ENCODE measurements at regions not wholly inside any gene's neighbourhood (a gene's known extent, or its start where the extent isn't known, plus 50 kb on each side); places are given as distances from the start of the nearest gene placed in this dataset.

GRCh38 chr6:8557014-8557748 is 121.8 kb upstream of the SLC35B3 start:
- POLR2A ChIA-PET = no interaction called here
- DNase-seq = no peak
- CTCF ChIA-PET = interaction anchor here (0.7 kb wide), 1 partner anchor 49 kb away, joined by 3 read pairs; no protein-coding TSS in a partner anchor

DNA sequence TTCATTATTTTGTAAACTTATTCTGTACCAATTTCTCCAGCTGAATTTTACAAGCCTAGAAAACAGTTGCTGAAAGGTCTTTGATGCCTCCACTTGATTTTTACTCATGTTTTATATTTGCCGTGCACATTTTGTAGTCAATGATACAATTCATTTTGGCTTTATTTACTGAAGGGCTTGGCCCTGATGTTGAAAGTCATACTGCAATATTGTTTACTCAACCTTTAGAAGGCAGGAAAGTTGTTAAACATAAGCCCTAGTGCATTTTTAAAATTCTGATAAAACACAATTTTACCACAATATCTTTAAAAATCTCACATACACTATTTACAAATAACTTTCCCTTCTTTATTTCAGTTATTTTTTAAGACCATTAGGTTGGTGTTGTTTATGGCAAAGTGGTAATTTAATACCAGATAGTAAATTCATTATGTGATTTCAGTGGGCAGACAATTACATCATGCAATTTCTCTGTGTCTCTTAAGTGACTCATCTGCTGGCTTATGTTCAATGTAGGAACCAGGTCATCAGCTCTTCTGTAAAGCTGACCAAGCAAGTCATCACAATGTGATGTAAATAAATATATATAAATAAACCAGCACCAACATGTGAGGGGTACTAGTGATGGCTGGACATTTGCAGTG is 121.1 kb upstream of the SLC35B3 start:
- POLR2A ChIA-PET = no interaction called here
- DNase-seq = no peak
- intact Hi-C loops (cut with micrococcal nuclease) = no loop called here
- Mint-ChIP-seq H3K4me1 (ENCODE audit: low read depth) (no peaks in the 10 kb centered on the region), H3K9me3 (no peaks in the 10 kb centered on the region), H3K27me3 (no peaks in the 10 kb centered on the region), H3K36me3 (no peaks in the 10 kb centered on the region), H3K4me3 (no peak overlapping the region), H3K27ac (no peak overlapping the region)
- CTCF ChIA-PET = no interaction called here

More at GRCh38 chr6:8557014-8557748, 121.8 kb upstream of the SLC35B3 start:
- intact Hi-C loops (cut with micrococcal nuclease) = no loop called here
- H3K27ac Mint-ChIP-seq = no peak overlapping the region
- no peak overlapping the region for H3K4me3 Mint-ChIP-seq
- no peaks in the 10 kb centered on the region for H3K27me3 Mint-ChIP-seq
- no peaks in the 10 kb centered on the region for H3K4me1 Mint-ChIP-seq (ENCODE audit: low read depth)
- H3K9me3 Mint-ChIP-seq = no peaks in the 10 kb centered on the region
- no peaks in the 10 kb centered on the region for H3K36me3 Mint-ChIP-seq

- no peak overlapping the region for H3K4me3 Mint-ChIP-seq
- H3K27me3 Mint-ChIP-seq = no peaks in the 10 kb centered on the region
- H3K9me3 Mint-ChIP-seq = no peaks in the 10 kb centered on the region
- ChIA-PET POLR2A (no interaction called here), CTCF (no interaction called here)
- DNase-seq = no peak
- no peaks in the 10 kb centered on the region for H3K4me1 Mint-ChIP-seq (ENCODE audit: low read depth)
- intact Hi-C loops (cut with micrococcal nuclease) = no loop called here
- no peaks in the 10 kb centered on the region for H3K36me3 Mint-ChIP-seq
- no peak overlapping the region for H3K27ac Mint-ChIP-seq
Measured at GRCh38 chr6:8551993-8552392, 116.6 kb upstream of the SLC35B3 start.

- CTCF ChIA-PET = no interaction called here
- intact Hi-C loops (cut with micrococcal nuclease) = no loop called here
- POLR2A ChIA-PET = no interaction called here
- no peak overlapping the region for H3K4me3 Mint-ChIP-seq
- peaks cover 1% of the 10 kb centered on the region for H3K27me3 Mint-ChIP-seq
- peaks cover 2% of the 10 kb centered on the region for H3K9me3 Mint-ChIP-seq
- no peak for DNase-seq
- H3K27ac Mint-ChIP-seq = no peak overlapping the region
- H3K36me3 Mint-ChIP-seq = no peaks in the 10 kb centered on the region
- H3K4me1 Mint-ChIP-seq (ENCODE audit: low read depth) = no peaks in the 10 kb centered on the region
Measured at GRCh38 chr6:8551386-8551785, 116.0 kb upstream of the SLC35B3 start.

DNA sequence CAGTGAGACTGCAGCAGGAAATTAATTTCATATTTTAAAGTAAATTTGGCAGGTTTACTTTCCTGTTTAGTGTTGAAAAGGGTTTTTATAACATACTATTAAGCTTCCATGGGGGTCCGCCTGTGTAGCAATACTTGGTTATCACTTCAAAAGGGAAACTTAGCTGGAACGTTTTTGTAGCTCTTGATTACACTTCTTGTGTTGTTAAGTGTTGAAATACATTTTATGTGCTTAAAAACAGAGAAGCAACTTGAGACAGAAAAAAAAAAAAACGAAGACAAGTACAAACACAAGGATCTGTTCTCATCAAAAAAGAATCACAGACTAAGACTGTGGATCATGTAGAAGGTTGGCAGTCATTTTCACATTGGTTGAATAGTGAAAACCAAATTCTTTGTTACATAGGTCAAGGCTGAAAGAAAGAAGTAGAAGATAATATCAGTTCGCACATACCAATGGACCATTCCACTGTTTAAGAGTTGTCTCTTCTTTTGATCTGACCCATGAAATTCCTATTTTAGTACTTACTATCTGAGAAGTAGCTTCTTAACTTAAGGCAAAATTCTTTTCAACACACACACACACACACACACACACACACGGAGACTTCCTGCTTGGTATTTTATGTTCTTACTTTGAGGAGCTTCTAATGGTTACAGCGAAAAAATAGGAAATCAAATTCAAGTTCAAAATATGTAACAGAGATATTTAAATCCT is 113.9 kb upstream of the SLC35B3 start:
- Mint-ChIP-seq H3K4me1 (ENCODE audit: low read depth) (no peaks in the 10 kb centered on the region), H3K9me3 (peaks cover 2% of the 10 kb centered on the region), H3K4me3 (no peak overlapping the region), H3K27me3 (peaks cover 1% of the 10 kb centered on the region), H3K36me3 (no peaks in the 10 kb centered on the region), H3K27ac (no peak overlapping the region)
- ChIA-PET POLR2A (no interaction called here), CTCF (no interaction called here)
- DNase-seq = no peak
- intact Hi-C loops (cut with micrococcal nuclease) = no loop called here

- Mint-ChIP-seq H3K27me3 (peaks cover 1% of the 10 kb centered on the region), H3K4me1 (ENCODE audit: low read depth) (no peaks in the 10 kb centered on the region), H3K4me3 (no peak overlapping the region), H3K27ac (no peak overlapping the region), H3K36me3 (no peaks in the 10 kb centered on the region), H3K9me3 (peaks cover 2% of the 10 kb centered on the region)
- POLR2A ChIA-PET = no interaction called here
- no peak for DNase-seq
- CTCF ChIA-PET = no interaction called here
- intact Hi-C loops (cut with micrococcal nuclease) = no loop called here
Measured at GRCh38 chr6:8546496-8546895, 111.2 kb upstream of the SLC35B3 start.

DNA sequence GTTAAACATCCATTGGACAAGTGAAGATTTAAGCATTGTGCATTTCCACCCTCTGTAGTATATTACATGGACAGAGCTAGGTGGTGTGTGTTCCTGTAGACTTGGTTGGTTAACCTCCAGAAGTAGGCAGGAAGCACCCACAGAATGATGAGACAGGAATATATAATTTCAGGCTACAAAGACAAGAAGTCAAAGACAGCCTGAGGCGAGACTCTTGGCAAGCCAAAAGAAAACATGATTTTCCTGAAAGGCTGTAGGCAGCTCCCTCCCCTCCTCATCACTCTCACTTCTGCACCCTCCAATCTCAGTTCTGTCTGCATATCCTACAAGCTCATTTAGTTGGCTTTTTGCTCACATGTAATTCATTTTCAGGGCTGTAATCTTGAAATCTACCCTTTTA is 110.0 kb upstream of the SLC35B3 start:
- H3K36me3 Mint-ChIP-seq = no peaks in the 10 kb centered on the region
- POLR2A ChIA-PET = no interaction called here
- intact Hi-C loops (cut with micrococcal nuclease) = no loop called here
- H3K27ac Mint-ChIP-seq = no peak overlapping the region
- DNase-seq = no peak
- H3K4me1 Mint-ChIP-seq (ENCODE audit: low read depth) = no peaks in the 10 kb centered on the region
- peaks cover 10% of the 10 kb centered on the region for H3K9me3 Mint-ChIP-seq
- H3K4me3 Mint-ChIP-seq = no peak overlapping the region
- CTCF ChIA-PET = no interaction called here
- H3K27me3 Mint-ChIP-seq = peaks cover 1% of the 10 kb centered on the region

DNA sequence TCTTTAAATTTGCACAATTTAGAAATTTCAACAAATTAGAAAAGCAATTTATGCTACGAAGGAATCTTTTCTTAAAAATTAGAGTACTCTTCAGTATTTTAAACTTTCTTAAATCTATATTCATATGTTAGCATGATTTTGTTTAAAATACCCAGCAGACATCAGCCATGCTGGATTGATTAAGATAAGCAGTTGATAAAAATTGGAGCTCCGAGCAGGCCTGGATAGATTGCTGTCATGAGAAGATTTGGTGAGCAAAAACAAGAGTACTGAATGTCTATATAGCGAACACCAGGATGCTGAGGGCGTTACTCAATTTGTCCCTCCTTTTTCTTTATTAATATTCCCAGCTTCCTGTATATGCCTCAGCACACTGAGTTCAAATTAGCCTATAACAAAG is 108.4 kb upstream of the SLC35B3 start:
- no peaks in the 10 kb centered on the region for H3K4me1 Mint-ChIP-seq (ENCODE audit: low read depth)
- DNase-seq = no peak
- no peaks in the 10 kb centered on the region for H3K36me3 Mint-ChIP-seq
- no peak overlapping the region for H3K4me3 Mint-ChIP-seq
- CTCF ChIA-PET = no interaction called here
- H3K27me3 Mint-ChIP-seq = peaks cover 1% of the 10 kb centered on the region
- intact Hi-C loops (cut with micrococcal nuclease) = no loop called here
- H3K9me3 Mint-ChIP-seq = peaks cover 13% of the 10 kb centered on the region
- no peak overlapping the region for H3K27ac Mint-ChIP-seq
- POLR2A ChIA-PET = no interaction called here

GRCh38 chr6:8539453-8539852 is 104.1 kb upstream of the SLC35B3 start:
- Mint-ChIP-seq H3K27me3 (no peaks in the 10 kb centered on the region), H3K27ac (no peak overlapping the region), H3K4me3 (no peak overlapping the region), H3K4me1 (ENCODE audit: low read depth) (no peaks in the 10 kb centered on the region), H3K9me3 (peaks cover 12% of the 10 kb centered on the region), H3K36me3 (no peaks in the 10 kb centered on the region)
- no peak for DNase-seq
- ChIA-PET POLR2A (no interaction called here), CTCF (no interaction called here)
- intact Hi-C loops (cut with micrococcal nuclease) = no loop called here

- POLR2A ChIA-PET = no interaction called here
- Mint-ChIP-seq H3K4me1 (ENCODE audit: low read depth) (no peaks in the 10 kb centered on the region), H3K27me3 (no peaks in the 10 kb centered on the region), H3K36me3 (no peaks in the 10 kb centered on the region), H3K9me3 (peaks cover 12% of the 10 kb centered on the region), H3K27ac (no peak overlapping the region), H3K4me3 (no peak overlapping the region)
- DNase-seq = no peak
- CTCF ChIA-PET = no interaction called here
- intact Hi-C loops (cut with micrococcal nuclease) = no loop called here
Measured at GRCh38 chr6:8536122-8536521, 100.8 kb upstream of the SLC35B3 start.

GRCh38 chr6:8535519-8535918 is 100.2 kb upstream of the SLC35B3 start:
- POLR2A ChIA-PET = no interaction called here
- Mint-ChIP-seq H3K27me3 (no peaks in the 10 kb centered on the region), H3K4me3 (no peak overlapping the region), H3K4me1 (ENCODE audit: low read depth) (no peaks in the 10 kb centered on the region), H3K27ac (no peak overlapping the region), H3K9me3 (peaks cover 6% of the 10 kb centered on the region), H3K36me3 (no peaks in the 10 kb centered on the region)
- CTCF ChIA-PET = no interaction called here
- intact Hi-C loops (cut with micrococcal nuclease) = no loop called here
- no peak for DNase-seq

GRCh38 chr6:8530785-8531435 is 95.6 kb upstream of the SLC35B3 start:
- H3K27me3 Mint-ChIP-seq = no peaks in the 10 kb centered on the region
- H3K4me1 Mint-ChIP-seq (ENCODE audit: low read depth) = no peaks in the 10 kb centered on the region
- ChIA-PET CTCF (no interaction called here), POLR2A (no interaction called here)
- no peaks in the 10 kb centered on the region for H3K9me3 Mint-ChIP-seq
- H3K36me3 Mint-ChIP-seq = no peaks in the 10 kb centered on the region
- H3K27ac Mint-ChIP-seq = no peak overlapping the region
- intact Hi-C loops (cut with micrococcal nuclease) = no loop called here
- DNase-seq = no peak
- H3K4me3 Mint-ChIP-seq = no peak overlapping the region

Data from activated CD4-positive, alpha-beta memory T cell treated with anti-CD3 and anti-CD28 coated beads for 36 hours (primary cell).